HCT116 (cell line): ENCODE measurements at regions not wholly inside any gene's neighbourhood (a gene's known extent, or its start where the extent isn't known, plus 50 kb on each side); places are given as distances from the start of the nearest gene placed in this dataset.

Experiments
- ATF3 ChIP-seq: IDR thresholded peaks from 2 replicates; pipeline ENCODE4 v1.6.1; 2012
- CEBPB ChIP-seq: IDR thresholded peaks from 2 replicates; pipeline ENCODE4 v1.6.1; 2012; ENCODE audit warnings: low read depth
- EZH2 ChIP-seq: fragments of 200-600 bp; sonication (generic); IDR thresholded peaks from 2 replicates; pipeline ENCODE4 v1.6.1; 2017; ENCODE audit warnings: antibody characterized with exemption, mixed run types
- POLR2A ChIP-seq: IDR thresholded peaks from 2 replicates; pipeline ENCODE4 v1.7.0; 2011; ENCODE audit warnings: borderline replicate concordance; ENCODE audit not compliant: insufficient read depth, insufficient read length; ENCODE audit errors: extremely low read depth
- POLR2AphosphoS5 ChIP-seq: IDR thresholded peaks from 2 replicates; pipeline ENCODE4 v1.6.1; 2011; ENCODE audit warnings: mild to moderate bottlenecking, low read depth, low read length, moderate library complexity
- SIN3A ChIP-seq: IDR thresholded peaks from 2 replicates; pipeline ENCODE4 v1.6.1; 2012; ENCODE audit warnings: low read depth
- TCF7L2 ChIP-seq: IDR thresholded peaks from 2 replicates; pipeline ENCODE4 v1.7.0; 2011; ENCODE audit warnings: borderline replicate concordance, inconsistent platforms; ENCODE audit not compliant: insufficient read depth, insufficient read length; ENCODE audit errors: extremely low read depth
- YY1 ChIP-seq: IDR thresholded peaks from 2 replicates; pipeline ENCODE4 v1.6.1; 2011; ENCODE audit warnings: low read length, low read depth, moderate library complexity, mild to moderate bottlenecking; ENCODE audit not compliant: insufficient replicate concordance; ENCODE audit errors: extremely low read depth
- TF ChIP-seq, protein P1 (sequence below), 3 experiments: fragments of 200-600 bp in 1 of 3; sonication (generic) in 1 of 3; IDR thresholded peaks in 2 of 3; conservative IDR thresholded peaks in 1 of 3; 2 replicates each; pipeline ENCODE4 v1.5.1; 2012 to 2017; ENCODE audit warnings: low read depth in 2 of 3, low read length in 2 of 3, antibody characterized with exemption in 1 of 3, borderline replicate concordance in 1 of 3, control low read depth in 1 of 3, mild to moderate bottlenecking in 1 of 3, mixed read lengths in 1 of 3, mixed run types in 1 of 3, moderate library complexity in 1 of 3; ENCODE audit not compliant: insufficient read depth in 1 of 3
- TF ChIP-seq, protein P2 (sequence below): IDR thresholded peaks from 2 replicates; pipeline ENCODE4 v1.6.1; 2012; ENCODE audit warnings: low read depth

DNA sequence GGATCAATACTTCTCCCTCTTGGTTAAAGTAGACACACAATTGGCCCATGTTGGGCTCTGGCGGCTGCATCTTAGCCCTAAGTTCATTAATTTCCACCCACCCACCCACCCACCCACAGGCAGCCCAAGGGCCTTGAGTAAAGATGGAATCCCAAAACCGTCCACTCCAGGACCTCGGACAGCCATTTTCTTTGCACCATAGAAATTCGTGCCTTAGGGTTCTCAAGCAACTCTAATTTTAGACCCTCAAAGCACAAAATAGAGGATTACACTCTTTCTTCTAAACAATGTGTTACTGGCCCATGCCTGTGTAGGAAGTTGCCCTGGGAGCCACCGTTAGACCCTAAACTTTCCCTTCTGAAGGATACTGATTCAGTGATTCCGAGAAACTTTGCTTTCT lies 568.5 kb downstream of the IRX1 start:
- TF ChIP-seq TCF7L2 (no peak), ATF3 (no peak), SIN3A (no peak), POLR2AphosphoS5 (no peak), EZH2 (no peak), YY1 (no peak), POLR2A (no peak), CEBPB (no peak)
- TF ChIP-seq, protein P1, sequence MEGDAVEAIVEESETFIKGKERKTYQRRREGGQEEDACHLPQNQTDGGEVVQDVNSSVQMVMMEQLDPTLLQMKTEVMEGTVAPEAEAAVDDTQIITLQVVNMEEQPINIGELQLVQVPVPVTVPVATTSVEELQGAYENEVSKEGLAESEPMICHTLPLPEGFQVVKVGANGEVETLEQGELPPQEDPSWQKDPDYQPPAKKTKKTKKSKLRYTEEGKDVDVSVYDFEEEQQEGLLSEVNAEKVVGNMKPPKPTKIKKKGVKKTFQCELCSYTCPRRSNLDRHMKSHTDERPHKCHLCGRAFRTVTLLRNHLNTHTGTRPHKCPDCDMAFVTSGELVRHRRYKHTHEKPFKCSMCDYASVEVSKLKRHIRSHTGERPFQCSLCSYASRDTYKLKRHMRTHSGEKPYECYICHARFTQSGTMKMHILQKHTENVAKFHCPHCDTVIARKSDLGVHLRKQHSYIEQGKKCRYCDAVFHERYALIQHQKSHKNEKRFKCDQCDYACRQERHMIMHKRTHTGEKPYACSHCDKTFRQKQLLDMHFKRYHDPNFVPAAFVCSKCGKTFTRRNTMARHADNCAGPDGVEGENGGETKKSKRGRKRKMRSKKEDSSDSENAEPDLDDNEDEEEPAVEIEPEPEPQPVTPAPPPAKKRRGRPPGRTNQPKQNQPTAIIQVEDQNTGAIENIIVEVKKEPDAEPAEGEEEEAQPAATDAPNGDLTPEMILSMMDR (IDR thresholded peaks at IDR 0.05 in 2 of 3, conservative IDR thresholded peaks at IDR 0.05 in 1 of 3; ENCODE audit: borderline replicate concordance in 1 of 3, insufficient read depth in 1 of 3, low read depth in 2 of 3, low read length in 2 of 3) = no peak
- TF ChIP-seq, protein P2, sequence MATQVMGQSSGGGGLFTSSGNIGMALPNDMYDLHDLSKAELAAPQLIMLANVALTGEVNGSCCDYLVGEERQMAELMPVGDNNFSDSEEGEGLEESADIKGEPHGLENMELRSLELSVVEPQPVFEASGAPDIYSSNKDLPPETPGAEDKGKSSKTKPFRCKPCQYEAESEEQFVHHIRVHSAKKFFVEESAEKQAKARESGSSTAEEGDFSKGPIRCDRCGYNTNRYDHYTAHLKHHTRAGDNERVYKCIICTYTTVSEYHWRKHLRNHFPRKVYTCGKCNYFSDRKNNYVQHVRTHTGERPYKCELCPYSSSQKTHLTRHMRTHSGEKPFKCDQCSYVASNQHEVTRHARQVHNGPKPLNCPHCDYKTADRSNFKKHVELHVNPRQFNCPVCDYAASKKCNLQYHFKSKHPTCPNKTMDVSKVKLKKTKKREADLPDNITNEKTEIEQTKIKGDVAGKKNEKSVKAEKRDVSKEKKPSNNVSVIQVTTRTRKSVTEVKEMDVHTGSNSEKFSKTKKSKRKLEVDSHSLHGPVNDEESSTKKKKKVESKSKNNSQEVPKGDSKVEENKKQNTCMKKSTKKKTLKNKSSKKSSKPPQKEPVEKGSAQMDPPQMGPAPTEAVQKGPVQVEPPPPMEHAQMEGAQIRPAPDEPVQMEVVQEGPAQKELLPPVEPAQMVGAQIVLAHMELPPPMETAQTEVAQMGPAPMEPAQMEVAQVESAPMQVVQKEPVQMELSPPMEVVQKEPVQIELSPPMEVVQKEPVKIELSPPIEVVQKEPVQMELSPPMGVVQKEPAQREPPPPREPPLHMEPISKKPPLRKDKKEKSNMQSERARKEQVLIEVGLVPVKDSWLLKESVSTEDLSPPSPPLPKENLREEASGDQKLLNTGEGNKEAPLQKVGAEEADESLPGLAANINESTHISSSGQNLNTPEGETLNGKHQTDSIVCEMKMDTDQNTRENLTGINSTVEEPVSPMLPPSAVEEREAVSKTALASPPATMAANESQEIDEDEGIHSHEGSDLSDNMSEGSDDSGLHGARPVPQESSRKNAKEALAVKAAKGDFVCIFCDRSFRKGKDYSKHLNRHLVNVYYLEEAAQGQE = no peak
